SH-SY5Y (cell line): ENCODE measurements at regions not wholly inside any gene's neighbourhood (a gene's known extent, or its start where the extent isn't known, plus 50 kb on each side); places are given as distances from the start of the nearest gene placed in this dataset.

ENCODE experiments used
- GATA2 ChIP-seq: IDR thresholded peaks from 2 replicates; pipeline ENCODE4 v1.6.1; 2011; ENCODE audit warnings: mild to moderate bottlenecking, low read depth, low read length
- GATA3 ChIP-seq: IDR thresholded peaks from 2 replicates; pipeline ENCODE4 v1.6.1; 2011; ENCODE audit warnings: low read depth, mild to moderate bottlenecking, low read length, moderate library complexity

DNA sequence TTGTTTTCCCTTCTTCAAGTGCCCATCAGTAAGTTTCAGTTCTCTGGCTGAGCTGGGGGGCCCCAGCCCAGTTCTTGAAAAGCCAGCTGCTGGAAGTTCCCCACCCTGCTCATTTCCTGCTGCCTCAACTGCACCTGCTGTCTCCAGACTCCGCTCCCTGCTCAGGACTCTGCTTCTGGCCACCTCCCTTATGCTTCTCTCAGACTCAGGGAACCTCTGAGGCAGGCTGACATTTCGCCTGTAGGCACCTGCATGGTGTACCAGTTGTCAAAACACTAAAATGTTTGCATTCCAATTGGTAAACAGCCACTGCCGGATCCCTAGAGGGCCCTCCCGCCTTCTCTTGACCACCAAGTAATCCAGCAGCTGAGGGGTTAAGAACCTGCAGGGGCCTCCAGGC lies 136.5 kb upstream of the VRK1 start:
- TF ChIP-seq GATA2 (no peak), GATA3 (no peak)

DNA sequence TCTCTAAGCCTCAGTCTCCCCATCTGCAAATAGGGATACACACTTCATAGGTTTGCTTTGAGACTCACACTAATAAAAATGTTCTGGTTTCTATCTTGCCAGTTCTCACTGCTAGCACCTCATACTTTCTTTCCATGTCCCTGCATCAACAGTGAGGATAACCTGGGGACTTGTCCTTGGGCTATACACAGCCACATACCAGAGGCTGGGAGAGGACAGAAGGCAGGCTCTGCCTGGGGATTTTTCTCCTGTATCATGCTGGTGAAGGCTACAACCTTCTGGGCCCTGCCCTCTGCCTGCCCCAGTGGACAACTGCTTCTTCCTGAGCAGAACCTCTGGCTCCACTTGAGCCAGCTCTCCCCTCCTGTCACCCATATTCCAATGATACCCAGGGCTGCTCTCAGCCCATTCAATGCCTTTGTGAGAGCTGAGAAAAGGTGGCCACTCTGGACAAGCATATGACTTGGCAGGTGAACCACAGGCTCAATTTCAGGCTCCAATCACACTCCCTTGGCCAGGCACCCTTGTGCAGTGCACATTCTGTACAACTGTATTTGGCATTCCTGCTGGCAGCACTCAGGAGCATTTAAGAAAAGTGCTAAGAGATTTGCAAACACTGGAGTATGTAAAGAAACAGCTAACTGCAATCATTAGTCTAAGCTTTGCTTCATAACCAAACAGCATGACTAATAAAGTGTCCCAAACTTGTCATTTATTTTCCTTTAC lies 135.8 kb upstream of the VRK1 start:
- TF ChIP-seq GATA2, result no peak
- no peak for TF ChIP-seq GATA3

DNA sequence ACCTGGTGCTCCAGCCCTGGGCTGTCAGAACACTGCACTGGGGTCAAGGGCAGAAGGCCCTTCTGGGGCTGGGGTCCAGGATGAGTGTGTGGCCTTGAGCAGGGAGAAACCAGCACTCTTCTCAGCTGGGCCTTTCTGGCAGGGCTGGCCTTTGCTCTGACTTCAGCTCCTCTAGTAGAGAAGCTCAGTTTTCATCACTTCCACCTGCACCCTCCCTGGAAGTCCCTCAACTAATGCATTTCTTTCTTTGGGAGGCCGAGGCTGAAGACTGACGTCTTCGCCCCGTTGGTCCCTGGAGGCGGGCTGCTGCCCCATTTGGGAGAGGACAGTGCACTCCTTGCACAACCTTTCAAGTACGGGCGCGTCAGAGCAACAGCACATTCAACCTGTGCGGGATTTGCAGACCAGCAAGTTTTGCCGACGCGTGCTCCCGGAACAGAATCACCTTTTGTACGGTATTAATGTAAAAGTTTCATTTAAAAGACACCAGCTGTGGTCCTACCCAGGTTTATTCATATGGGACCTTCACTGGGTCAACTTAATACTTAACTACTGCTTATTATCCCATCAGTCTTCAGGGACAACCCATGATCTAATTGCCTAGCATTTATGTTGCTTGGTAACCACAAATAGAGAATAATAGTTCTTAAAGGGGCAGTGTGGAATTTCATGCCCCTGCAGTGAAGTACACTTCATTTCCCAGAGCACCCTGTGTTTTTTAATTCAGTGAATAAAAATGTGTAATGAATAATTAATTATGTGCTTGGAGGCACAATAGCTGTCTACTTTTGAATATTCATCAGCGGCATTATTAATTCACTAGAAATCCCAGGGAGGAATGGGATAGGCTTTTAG lies 134.8 kb upstream of the VRK1 start:
- TF ChIP-seq GATA3, result no peak
- TF ChIP-seq GATA2, result no peak

DNA sequence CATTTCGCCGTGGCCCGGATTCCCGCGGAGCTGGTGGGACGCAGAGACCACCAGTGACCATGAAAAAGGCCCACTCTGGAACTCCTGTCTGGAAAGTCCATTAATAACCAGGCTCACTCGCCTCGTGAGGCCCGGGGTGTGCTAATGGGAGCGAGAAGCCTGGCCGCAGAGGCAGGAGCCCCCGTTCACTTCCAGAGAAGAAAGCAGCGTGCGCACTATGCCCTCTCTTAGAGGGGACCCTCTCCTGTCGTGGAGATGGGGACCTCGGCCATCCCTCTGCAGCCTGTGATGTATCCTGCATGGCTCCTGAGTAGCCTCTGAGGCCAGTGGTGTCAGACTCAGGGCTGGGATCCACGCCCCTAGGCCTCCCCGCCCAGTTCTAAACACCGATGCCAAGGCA lies 134.1 kb upstream of the VRK1 start:
- TF ChIP-seq GATA2 (no peak), GATA3 (no peak)

DNA sequence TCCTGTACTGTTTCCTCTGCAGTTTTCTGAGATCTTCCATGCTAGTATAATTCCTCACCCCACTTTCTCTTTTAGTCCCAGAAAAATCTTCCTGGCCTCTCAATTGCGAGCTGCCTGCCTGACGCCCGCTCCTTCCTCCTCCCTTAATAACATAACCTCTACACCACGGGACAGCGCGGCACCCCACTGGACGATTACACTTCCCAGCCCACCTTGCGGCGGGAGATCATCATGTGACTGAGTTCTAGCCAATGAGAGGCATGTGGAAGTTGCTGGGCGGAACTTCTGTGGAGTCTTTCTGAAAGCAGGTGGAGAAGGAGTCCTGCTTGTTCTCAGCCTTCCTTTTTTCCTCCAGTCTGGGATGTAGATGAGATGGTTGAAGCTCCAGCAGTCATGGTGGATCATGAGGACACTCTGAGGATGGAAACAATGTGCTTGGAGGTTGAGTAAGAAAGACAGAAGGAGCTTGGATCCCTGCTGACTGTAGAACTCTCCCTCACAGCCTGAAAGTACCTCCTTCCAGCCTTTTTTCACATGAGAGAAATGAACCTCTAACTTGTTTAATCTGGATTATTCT lies 133.6 kb upstream of the VRK1 start:
- no peak for TF ChIP-seq GATA2
- no peak for TF ChIP-seq GATA3

DNA sequence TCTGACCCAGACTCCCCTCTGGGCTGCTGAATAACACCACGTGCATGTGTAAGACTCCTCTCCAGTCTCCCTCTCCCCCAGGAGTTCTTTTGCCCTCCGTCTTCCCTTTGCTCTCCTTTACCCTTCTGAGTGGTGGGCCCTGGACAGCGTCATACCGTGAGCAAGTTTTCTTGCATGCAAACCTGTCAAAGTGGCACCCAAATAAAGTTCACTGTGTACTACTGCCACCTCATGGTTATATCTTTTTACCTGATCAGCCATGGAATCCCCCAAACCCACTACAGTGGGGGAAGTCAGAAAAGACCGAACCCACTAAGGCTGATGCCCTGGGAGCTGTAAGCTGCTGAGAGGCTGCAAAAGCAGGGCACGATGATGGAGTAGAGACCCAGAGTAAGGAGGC lies 131.1 kb upstream of the VRK1 start:
- TF ChIP-seq GATA3 (no peak), GATA2 (no peak)

DNA sequence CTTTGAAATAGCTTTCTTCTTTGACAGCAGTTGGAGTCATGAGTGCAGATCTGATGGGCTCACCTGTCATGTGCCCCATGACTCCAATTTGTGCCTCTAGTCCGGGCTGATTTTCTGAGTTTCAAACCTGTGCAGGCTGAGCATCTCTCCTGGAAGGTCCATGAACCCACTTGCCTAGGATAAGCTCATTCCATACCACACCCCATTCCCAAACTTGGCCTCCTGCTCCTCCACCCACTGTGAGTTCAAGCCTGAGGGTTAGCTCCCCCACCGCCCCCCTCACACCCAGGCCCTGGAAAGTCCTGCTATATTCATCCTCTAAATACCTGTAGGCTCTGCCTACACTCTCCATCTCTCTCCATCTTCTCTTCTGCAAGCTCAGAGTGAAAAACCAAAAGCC lies 126.8 kb upstream of the VRK1 start:
- TF ChIP-seq GATA2 (no peak), GATA3 (no peak)

DNA sequence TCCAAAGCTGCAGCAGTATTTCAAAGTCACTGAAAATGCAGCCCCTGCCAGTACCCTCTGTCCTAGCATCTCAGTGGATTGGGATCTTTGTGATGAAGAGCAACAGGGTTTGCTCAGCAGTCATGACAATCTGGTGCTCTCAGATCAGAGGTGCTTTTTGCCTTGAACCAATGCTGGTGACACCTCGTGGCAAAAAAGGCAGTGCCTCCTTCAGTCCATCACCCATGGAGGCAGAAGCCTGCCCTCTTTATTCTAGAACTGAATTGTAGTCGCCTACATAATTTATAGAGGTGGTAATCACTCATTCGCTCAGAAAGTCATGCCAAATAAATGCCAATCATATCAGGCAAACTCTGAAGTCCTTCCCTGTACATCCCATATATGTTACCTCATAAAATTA lies 126.0 kb upstream of the VRK1 start:
- TF ChIP-seq GATA2 (no peak), GATA3 (no peak)

DNA sequence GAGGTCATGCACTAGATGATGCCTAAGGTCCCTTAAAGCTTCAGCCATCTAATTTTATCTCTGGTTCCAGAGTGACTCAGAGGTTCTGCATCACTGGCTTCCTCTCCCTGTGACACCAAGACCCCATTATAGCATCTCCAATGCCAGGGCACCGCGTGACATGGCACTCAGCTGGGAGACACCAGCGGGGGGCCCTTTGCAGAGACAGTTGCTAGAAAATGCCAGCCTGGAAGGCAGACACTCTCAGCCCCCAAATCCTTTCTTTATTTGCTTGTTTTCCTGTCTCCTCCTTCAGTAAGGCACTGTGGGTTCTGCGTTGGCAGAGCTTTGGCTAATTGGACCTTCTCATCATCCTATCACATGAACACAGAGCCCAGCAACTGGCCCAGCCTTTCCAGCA lies 123.5 kb upstream of the VRK1 start:
- TF ChIP-seq GATA3, result no peak
- no peak for TF ChIP-seq GATA2

DNA sequence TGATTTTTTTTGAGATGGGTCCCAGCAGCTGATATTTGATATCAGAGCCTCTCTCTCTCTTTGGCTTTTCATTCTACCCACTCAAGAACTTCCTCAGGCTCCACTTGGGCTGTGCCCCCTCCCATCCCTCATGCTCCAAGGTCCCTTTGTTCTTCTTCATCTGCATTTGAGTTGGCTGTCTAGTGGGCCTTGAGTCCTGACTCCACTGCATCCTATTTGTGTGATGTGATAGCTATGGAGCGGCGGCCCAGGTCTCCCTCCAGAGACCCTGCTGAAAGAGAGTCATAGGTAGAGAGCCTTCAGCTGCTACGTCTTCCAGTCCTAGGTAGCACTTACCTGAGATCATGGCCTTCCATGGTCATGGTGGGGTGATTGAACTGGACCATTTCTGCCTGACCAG lies 123.1 kb upstream of the VRK1 start:
- TF ChIP-seq GATA3, result no peak

DNA sequence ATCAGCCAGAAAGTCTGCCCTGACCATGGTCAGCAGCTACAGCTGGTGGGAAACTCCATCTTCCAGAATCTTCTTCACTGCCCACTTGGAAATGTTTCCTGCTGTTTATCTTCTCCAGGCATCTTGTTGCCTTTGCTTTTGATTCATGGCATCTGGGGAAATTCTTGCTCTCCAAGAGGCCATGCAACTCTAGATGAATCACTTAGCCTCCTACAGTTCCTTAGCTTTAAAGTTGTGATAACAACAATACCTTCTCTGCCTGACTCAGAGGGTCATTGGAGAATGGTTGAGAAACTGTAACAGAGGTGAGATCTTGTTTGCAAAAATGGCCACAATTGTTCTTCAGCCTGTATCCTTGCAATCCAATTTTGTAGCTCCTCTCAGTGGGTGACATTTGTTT lies 121.0 kb upstream of the VRK1 start:
- TF ChIP-seq GATA3 (no peak), GATA2 (no peak)

DNA sequence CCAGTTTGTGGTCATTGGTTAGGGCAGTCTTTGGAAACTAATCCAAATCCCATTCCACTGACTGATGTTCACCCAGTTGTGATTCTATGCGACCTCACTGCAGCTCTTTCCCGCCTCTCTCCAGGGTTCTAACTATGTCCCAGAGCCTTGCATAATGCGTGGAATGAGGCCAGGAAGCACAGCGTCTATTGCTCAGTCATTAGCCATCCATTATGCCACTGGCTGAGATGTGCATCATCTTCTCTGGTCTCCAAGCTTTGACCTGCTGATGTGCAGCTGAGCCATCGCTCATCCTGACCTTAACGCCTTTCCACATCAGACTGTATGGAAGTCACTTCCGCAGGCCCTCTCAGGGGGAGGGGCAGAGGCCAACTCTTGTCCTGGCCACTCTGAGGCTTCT lies 115.4 kb upstream of the VRK1 start:
- TF ChIP-seq GATA2 (no peak), GATA3 (no peak)

DNA sequence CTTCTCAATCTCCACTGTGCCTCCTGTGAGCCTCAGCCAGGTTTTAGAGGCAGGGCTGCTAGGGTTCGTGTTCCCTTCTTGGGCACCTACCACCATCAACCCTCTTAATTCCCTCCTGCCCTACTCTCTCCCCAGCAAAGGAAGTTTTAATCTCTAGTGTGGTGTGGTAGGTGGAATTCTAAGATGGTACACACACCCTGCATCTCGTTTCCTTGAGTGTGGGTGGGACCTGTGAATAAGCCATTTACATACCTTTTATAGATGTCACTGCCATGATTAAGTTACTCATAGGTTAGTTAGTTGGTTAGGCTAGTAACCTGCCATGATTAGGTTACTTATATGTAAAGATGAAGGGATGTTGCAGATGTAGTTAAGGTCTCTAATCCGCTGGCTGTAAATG lies 114.8 kb upstream of the VRK1 start:
- TF ChIP-seq GATA3 (no peak), GATA2 (no peak)

DNA sequence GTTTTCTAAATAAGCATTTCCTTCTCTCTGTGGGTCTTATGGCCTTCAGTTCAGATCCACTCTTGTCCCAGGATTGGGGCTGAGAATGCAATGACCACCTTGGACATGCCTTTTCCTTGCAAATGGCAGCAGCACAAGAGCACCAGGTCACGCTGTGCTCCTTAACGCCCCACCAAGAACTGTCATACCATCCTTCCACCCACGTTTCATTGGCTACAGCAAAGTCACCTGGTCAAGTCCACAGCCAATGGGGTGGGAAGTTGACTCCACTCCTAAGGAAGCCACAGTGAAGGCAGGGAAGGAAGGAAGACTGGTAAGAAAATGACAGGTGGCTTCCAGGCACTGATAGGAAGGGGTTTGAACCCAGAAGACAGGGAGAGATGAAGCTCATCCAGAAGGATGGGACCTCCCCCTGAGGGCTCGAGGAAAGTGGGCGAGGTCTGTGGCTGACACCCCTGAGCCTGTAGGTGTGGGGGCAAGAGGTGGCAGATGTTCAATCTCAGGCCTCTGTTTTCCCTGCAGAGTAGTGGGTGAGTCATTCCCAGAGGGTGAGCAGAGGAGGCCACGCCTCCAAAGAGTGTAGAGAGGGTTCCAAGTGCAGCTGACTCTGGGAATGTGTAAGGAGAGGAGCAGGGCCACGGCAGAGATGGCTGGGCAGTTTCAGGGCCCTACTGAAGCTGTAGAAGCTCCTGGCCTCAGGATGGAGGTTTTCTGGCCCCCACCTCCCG lies 113.5 kb upstream of the VRK1 start:
- TF ChIP-seq GATA2 (no peak), GATA3 (no peak)

DNA sequence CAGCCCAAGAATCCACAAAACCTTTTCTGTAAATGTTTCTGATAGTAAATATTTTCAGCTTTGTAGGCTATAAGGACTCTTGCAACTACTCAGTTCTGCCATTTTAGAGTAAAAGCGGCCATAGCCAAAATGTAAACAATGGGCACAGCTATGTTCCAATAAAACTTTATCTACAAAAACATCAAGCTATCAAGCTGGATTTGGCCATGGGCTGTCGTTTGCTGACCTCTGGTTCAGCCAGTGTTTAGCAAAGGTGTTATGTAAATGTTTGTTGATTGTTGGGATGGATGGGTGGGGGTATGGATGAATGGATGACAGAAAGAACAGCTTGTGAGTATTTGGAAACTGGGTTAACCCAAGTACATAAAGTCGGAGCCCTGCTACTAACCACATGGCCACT lies 111.1 kb upstream of the VRK1 start:
- TF ChIP-seq GATA3 (no peak), GATA2 (no peak)
